Motor neuron (in vitro differentiated cells): ENCODE measurements at regions not wholly inside any gene's neighbourhood (a gene's known extent, or its start where the extent isn't known, plus 50 kb on each side); places are given as distances from the start of the nearest gene placed in this dataset.

Experiments
- ATAC-seq, 8 experiments: fragments of 200-7000 bp; cut with Tn5 transposase; replicated peaks in 6 of 8; 2 replicates each; pipeline ENCODE4 v1.8.0; 2021; ENCODE audit warnings: mild to moderate bottlenecking in 8 of 8, moderate library complexity in 8 of 8
- H3K27ac ChIP-seq, 2 donors: fragments of 250-450 bp; sonication (Bioruptor Pico); 2 replicates each; pipeline ENCODE4 v1.9.0; 2021; ENCODE audit warnings: antibody characterized with exemption in 2 of 2, mild to moderate bottlenecking in 2 of 2, moderate library complexity in 1 of 2
- H3K4me1 ChIP-seq, 2 donors: fragments of 250-450 bp; sonication (Bioruptor Pico); replicated peaks in 1 of 2; 2 replicates each; pipeline ENCODE4 v1.6.1; 2021; ENCODE audit warnings: antibody characterized with exemption in 2 of 2, mild to moderate bottlenecking in 2 of 2, moderate library complexity in 1 of 2
- H3K4me3 ChIP-seq, 5 donors: fragments of 250-450 bp; sonication (Bioruptor Pico); 2 replicates each; pipeline ENCODE4 v1.9.0; 2021; ENCODE audit warnings: antibody characterized with exemption in 5 of 5, mild to moderate bottlenecking in 5 of 5, moderate library complexity in 4 of 5
- WGBS, 10 experiments: fragments of 450-650 bp; shearing (Covaris generic); methylation state at CpG; one replicate each; pipeline ENCODE4 v1.0.0; 2022; 5-methylcytosine and 5-hydroxymethylcytosine counted together
- in situ Hi-C, 9 experiments: fragments of 400-800 bp; cut with MboI; loops; one replicate each; pipeline ENCODE4 v1.15.0; 2021; ENCODE audit warnings: low sequenced_read_pairs in 9 of 9, low pct_unique_long_range_greater_than_20kb in 2 of 9; ENCODE audit not compliant: unreplicated experiment in 9 of 9

- no peak for ATAC-seq
- in situ Hi-C loops, result no loop called here
- 72 to 100% (median 100%) methylated on average over 1 to 2 of the region's 2 CpGs; no CpG with 5 or more reads in 4 of the 10 experiments for WGBS, 10 experiments
- no peaks in the 10 kb centered on the region for H3K4me1 ChIP-seq
- H3K4me3 ChIP-seq, result no peak overlapping the region
- no peak overlapping the region for H3K27ac ChIP-seq
Measured at GRCh38 chr2:181178823-181179412, 198.5 kb downstream of the UBE2E3 start.

- Histone ChIP-seq H3K27ac (no peak overlapping the region), H3K4me3 (no peak overlapping the region), H3K4me1 (no peaks in the 10 kb centered on the region)
- in situ Hi-C loops, result no loop called here
- WGBS, 10 experiments, result 40 to 100% (median 75%) methylated on average over 1 to 4 of the region's 4 CpGs; no CpG with 5 or more reads in 2 of the 10 experiments
- ATAC-seq, result no peak
Measured at GRCh38 chr2:181183878-181184542, 203.6 kb downstream of the UBE2E3 start.

DNA sequence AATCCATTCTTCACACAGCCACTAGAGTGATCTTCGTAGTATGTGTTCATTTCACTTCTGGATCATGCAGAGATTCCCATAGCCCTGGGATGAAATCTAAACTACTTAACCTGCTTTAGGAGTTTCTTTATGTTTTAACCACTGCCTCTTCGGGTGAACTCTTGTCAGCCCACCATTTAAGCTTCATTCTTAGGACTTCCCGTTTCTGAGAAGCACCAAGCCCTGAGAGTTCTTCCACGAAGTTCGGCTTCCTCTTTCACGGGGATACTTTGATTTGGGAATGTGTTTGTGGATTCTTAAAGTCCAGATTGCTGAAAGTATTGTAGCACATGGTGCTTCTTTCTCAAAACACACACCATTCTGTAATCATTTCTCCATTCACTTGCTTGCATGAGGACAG is 205.0 kb downstream of the UBE2E3 start:
- WGBS, 10 experiments, result 68 to 95% (median 89%) methylated on average over 2 to 6 of the region's 6 CpGs; no CpG with 5 or more reads in 2 of the 10 experiments
- in situ Hi-C loops, result no loop called here
- Histone ChIP-seq H3K4me3 (no peak overlapping the region), H3K4me1 (peaks cover 0 to 4% of the 10 kb centered on the region in 2 donors), H3K27ac (no peak overlapping the region)
- no peak for ATAC-seq

- in situ Hi-C loops, result no loop called here
Measured at GRCh38 chr2:181185948-181186347, 205.5 kb downstream of the UBE2E3 start.

GRCh38 chr2:181188605-181189004 is 208.2 kb downstream of the UBE2E3 start:
- in situ Hi-C loops, result no loop called here
- Histone ChIP-seq H3K27ac (no peak overlapping the region), H3K4me1 (peaks cover 3 to 10% of the 10 kb centered on the region in 2 donors), H3K4me3 (no peak overlapping the region)
- no peak for ATAC-seq
- WGBS, 10 experiments, result 75 to 98% (median 88%) methylated on average over 1 to 4 of the region's 4 CpGs; no CpG with 5 or more reads in 2 of the 10 experiments

More at GRCh38 chr2:181185948-181186347, 205.5 kb downstream of the UBE2E3 start:
- Histone ChIP-seq H3K4me3 (no peak overlapping the region), H3K27ac (no peak overlapping the region), H3K4me1 (peaks cover 2 to 9% of the 10 kb centered on the region in 2 donors)
- no peak for ATAC-seq
- WGBS, 10 experiments, result 20 to 98% (median 82%) methylated on average over 1 to 4 of the region's 4 CpGs

- Histone ChIP-seq H3K4me1 (peaks cover 3 to 10% of the 10 kb centered on the region in 2 donors), H3K4me3 (no peak overlapping the region), H3K27ac (no peak overlapping the region)
- WGBS, 10 experiments, result 0 to 56% (median 13%) methylated on average over 1 of the region's 1 CpG; no CpG with 5 or more reads in 3 of the 10 experiments
- in situ Hi-C loops, result no loop called here
- ATAC-seq, result peak in 1 of 8 experiments; percentile 31
Measured at GRCh38 chr2:181189951-181190350, 209.5 kb downstream of the UBE2E3 start.

- peaks cover 3 to 10% of the 10 kb centered on the region in 2 donors for H3K4me1 ChIP-seq
- no peak overlapping the region for H3K4me3 ChIP-seq
- in situ Hi-C loops, result no loop called here
- 0 to 20% (median 8%) methylated on average over 1 of the region's 1 CpG; no CpG with 5 or more reads in 4 of the 10 experiments for WGBS, 10 experiments
- ATAC-seq, result peak in 2 of 8 experiments; percentile 39 to 53
- no peak overlapping the region for H3K27ac ChIP-seq
Measured at GRCh38 chr2:181190711-181191110, 210.3 kb downstream of the UBE2E3 start.

DNA sequence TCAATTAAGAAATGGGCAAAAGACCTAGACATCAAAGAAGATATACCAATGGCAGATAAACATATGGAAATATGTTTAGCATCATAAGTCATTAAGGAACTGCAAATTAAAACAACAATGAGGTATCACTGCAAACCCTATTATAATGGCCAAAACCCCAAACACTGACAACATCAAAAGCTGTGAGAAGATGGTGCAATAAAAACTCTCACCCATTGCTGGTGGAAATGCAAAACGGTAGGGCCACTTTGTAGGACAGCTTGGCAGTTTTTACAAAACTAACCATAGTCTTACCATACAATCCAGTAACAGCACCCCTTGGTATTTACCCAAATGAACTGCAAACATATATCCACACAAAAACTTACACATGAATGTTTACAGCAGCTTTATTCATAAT is 213.1 kb downstream of the UBE2E3 start:
- no peak overlapping the region for H3K4me3 ChIP-seq
- in situ Hi-C loops, result no loop called here
- H3K27ac ChIP-seq, result no peak overlapping the region
- WGBS, 10 experiments, result 25 to 100% (median 71%) methylated on average over 1 of the region's 1 CpG; no CpG with 5 or more reads in 1 of the 10 experiments
- ATAC-seq, result no peak
- peaks cover 3 to 10% of the 10 kb centered on the region in 2 donors for H3K4me1 ChIP-seq

DNA sequence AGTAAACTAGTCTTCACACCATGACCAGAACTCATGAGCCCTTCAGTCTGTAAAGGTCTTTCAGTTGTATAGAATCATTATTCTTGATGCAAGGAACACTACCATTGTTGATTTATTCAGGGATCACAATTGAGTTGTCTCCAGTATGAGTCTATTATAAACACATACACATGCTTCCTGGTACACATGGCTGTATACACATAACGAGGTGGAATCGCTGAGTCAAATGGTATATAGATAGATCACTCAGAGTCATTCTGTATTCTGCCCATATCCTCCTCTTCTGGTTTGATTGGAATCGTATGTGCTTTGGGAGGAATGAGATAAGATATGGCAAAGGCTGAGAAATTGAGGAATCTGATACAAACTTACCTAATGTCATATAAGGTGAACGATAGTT is 216.0 kb downstream of the UBE2E3 start:
- Histone ChIP-seq H3K4me3 (no peak overlapping the region), H3K4me1 (no peaks in the 10 kb centered on the region), H3K27ac (no peak overlapping the region)
- WGBS, 10 experiments, result 43 to 100% (median 86%) methylated on average over 1 to 4 of the region's 4 CpGs
- in situ Hi-C loops, result no loop called here
- ATAC-seq, result peak in 1 of 8 experiments; percentile 49

DNA sequence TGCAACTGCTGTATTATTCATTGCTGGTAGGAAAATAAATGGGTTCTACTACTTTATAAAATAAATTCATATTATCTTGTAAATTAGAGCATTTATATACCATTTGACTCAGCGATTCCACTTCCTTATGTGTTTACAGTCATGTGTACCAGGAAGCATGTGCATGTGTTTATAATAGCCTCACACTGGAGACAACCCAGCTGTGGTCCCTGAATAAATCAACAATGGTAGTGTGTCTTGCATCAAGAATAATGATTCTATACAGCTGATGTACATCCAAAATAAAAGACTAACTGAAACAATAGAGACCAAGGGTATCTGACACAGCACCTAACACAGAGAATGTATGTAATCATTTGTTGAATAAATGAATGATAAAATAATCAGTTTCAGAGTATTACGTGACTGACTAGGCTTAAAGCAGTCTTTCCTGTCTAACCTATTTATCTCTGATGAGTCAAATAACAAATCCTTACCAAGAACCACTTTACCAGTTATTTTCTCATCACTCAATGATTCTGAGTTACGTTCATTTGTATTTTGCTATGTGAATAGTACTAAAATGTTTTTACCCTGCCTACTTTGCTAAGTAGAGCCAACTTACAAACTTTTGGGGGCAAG is 216.8 kb downstream of the UBE2E3 start:
- Histone ChIP-seq H3K4me1 (no peaks in the 10 kb centered on the region), H3K4me3 (no peak overlapping the region), H3K27ac (no peak overlapping the region)
- in situ Hi-C loops, result no loop called here
- 60 to 89% (median 83%) methylated on average over 1 to 3 of the region's 3 CpGs; no CpG with 5 or more reads in 1 of the 10 experiments for WGBS, 10 experiments
- ATAC-seq, result peak in 1 of 8 experiments; percentile 38

GRCh38 chr2:181198183-181198864 is 217.9 kb downstream of the UBE2E3 start:
- Histone ChIP-seq H3K4me3 (no peak overlapping the region), H3K27ac (no peak overlapping the region), H3K4me1 (no peaks in the 10 kb centered on the region)
- 71 to 100% (median 97%) methylated on average over 1 of the region's 1 CpG; no CpG with 5 or more reads in 2 of the 10 experiments for WGBS, 10 experiments
- in situ Hi-C loops, result no loop called here
- ATAC-seq, result no peak

DNA sequence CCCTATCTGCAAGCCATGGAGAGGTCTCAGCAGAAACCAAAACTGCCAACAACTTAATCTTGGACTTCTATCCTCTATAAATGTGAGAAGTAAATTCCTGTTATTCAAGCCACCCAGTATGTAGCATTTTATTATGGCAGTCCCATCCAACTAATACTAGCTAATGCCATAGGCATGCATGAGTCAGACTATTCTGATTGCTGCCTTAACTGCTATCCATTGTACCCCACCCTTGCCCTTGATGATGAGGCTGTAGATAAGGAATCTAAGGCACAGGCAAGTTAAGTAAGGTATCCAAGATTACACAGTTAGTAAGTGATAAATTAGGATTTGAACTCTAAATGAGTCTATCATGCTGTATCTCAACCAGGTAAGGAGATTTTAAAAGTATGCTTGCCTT is 223.0 kb downstream of the UBE2E3 start:
- in situ Hi-C loops, result no loop called here
- ATAC-seq, result peak in 4 of 8 experiments; percentile 34 to 98 (median 90)
- no peak overlapping the region for H3K27ac ChIP-seq

GRCh38 chr2:181203916-181204315 is 223.5 kb downstream of the UBE2E3 start:
- in situ Hi-C loops, result no loop called here
- H3K4me3 ChIP-seq, result no peak overlapping the region
- H3K4me1 ChIP-seq, result no peaks in the 10 kb centered on the region
- no peak overlapping the region for H3K27ac ChIP-seq
- ATAC-seq, result peak in 2 of 8 experiments; percentile 82 to 83

More for the DNA sequence above, 223.0 kb downstream of the UBE2E3 start:
- Histone ChIP-seq H3K4me1 (no peaks in the 10 kb centered on the region), H3K4me3 (no peak overlapping the region)
